WERI-Rb-1 (cell line): ENCODE measurements at regions not wholly inside any gene's neighbourhood (a gene's known extent, or its start where the extent isn't known, plus 50 kb on each side); places are given as distances from the start of the nearest gene placed in this dataset.

Experiments used
- DNase-seq: peaks from one replicate; pipeline ENCODE4 v3.0.0-alpha.2; 2020
- H3K27ac ChIP-seq: fragments of 250-450 bp; sonication (Bioruptor Pico); 2 replicates; pipeline ENCODE4 v1.5.1; 2020; ENCODE audit warnings: mild to moderate bottlenecking, moderate library complexity
- H3K27me3 ChIP-seq: fragments of 250-450 bp; sonication (Bioruptor Pico); 2 replicates; pipeline ENCODE4 v1.5.1; 2021; ENCODE audit warnings: mild to moderate bottlenecking, low read depth, moderate library complexity; ENCODE audit not compliant: insufficient read depth, severe bottlenecking
- H3K36me3 ChIP-seq: fragments of 250-450 bp; sonication (Bioruptor Pico); 2 replicates; pipeline ENCODE4 v1.5.1; 2020; ENCODE audit warnings: mild to moderate bottlenecking, moderate library complexity
- H3K4me3 ChIP-seq: 2 replicates; pipeline ENCODE4 v1.5.1; 2011; ENCODE audit warnings: low read depth, mild to moderate bottlenecking, control low read depth, low read length
- H3K9me3 ChIP-seq: fragments of 250-450 bp; sonication (Bioruptor Pico); 2 replicates; pipeline ENCODE4 v1.5.1; 2021; ENCODE audit warnings: mild to moderate bottlenecking, moderate library complexity; ENCODE audit not compliant: severe bottlenecking
- TF ChIP-seq, protein P1 (sequence below): IDR thresholded peaks from 2 replicates; pipeline ENCODE4 v1.5.1; 2011; ENCODE audit warnings: low read depth, mild to moderate bottlenecking, control low read depth, inconsistent platforms, low read length

DNA sequence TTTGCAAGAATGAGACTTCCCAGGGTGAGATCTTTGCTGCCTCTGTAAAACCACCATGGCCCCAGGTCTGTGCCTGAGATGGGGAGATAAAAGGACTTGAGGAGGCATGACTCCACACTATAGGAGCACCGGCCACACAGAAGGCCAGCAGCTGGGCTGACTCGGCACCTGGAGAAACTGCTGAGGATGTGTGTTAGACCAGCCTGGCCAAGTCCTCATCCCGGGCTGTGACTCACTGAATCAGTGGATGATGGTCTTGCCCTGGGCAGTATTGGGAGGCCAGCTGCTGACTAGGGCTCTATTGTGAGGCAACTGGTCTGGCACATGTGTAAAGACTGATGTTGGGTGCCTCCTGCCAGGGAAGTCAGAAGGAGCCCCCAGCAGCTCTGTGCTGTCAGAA is 286.2 kb downstream of the ACTL7B start:
- no peak for DNase-seq
- TF ChIP-seq, protein P1, sequence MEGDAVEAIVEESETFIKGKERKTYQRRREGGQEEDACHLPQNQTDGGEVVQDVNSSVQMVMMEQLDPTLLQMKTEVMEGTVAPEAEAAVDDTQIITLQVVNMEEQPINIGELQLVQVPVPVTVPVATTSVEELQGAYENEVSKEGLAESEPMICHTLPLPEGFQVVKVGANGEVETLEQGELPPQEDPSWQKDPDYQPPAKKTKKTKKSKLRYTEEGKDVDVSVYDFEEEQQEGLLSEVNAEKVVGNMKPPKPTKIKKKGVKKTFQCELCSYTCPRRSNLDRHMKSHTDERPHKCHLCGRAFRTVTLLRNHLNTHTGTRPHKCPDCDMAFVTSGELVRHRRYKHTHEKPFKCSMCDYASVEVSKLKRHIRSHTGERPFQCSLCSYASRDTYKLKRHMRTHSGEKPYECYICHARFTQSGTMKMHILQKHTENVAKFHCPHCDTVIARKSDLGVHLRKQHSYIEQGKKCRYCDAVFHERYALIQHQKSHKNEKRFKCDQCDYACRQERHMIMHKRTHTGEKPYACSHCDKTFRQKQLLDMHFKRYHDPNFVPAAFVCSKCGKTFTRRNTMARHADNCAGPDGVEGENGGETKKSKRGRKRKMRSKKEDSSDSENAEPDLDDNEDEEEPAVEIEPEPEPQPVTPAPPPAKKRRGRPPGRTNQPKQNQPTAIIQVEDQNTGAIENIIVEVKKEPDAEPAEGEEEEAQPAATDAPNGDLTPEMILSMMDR = no peak
- Histone ChIP-seq H3K4me3 (no peak overlapping the region), H3K27me3 (no peaks in the 10 kb centered on the region), H3K27ac (no peak overlapping the region), H3K9me3 (no peaks in the 10 kb centered on the region), H3K36me3 (no peaks in the 10 kb centered on the region)

DNA sequence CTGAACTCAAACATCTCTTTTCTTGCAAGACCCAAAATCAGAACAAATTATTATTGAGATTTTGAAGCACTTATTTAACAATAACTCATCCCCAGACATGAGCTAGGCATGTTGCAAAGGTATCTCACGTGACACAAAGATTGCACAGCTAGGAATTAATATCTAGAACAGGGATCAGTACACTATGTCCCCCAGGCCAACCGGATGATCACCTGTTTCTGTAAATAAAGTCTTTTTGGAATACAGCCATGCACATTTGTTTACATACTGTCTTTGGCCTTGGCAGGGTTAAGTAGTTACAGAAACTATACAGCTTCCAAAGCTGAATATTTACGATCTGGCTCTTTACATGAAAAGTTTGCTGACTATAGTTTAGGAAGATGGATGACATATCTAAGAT is 287.7 kb downstream of the ACTL7B start:
- H3K27ac ChIP-seq = no peak overlapping the region
- TF ChIP-seq, protein P1 = no peak
- H3K27me3 ChIP-seq = no peaks in the 10 kb centered on the region
- H3K36me3 ChIP-seq = no peaks in the 10 kb centered on the region
- no peak for DNase-seq
- H3K9me3 ChIP-seq = no peaks in the 10 kb centered on the region
- no peak overlapping the region for H3K4me3 ChIP-seq

DNA sequence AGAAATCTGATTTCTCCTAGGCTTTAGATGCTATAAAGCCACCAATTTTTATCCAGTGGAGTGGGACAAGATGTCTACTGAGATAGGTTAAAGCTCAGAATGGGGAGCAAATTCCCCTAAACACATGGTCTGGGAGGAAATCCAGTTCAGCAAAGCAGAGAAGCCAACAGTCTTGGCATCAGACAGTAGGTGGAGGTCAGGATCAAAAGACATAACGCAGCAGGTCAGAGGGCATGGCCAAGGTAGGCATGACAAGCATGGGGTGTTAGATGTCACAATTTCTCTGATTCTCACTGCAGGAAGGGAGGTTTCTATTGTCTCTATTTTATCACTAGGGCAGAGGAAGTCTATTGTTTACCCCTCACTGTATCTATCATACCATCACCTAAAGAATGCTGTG is 288.2 kb downstream of the ACTL7B start:
- no peak overlapping the region for H3K27ac ChIP-seq

DNA sequence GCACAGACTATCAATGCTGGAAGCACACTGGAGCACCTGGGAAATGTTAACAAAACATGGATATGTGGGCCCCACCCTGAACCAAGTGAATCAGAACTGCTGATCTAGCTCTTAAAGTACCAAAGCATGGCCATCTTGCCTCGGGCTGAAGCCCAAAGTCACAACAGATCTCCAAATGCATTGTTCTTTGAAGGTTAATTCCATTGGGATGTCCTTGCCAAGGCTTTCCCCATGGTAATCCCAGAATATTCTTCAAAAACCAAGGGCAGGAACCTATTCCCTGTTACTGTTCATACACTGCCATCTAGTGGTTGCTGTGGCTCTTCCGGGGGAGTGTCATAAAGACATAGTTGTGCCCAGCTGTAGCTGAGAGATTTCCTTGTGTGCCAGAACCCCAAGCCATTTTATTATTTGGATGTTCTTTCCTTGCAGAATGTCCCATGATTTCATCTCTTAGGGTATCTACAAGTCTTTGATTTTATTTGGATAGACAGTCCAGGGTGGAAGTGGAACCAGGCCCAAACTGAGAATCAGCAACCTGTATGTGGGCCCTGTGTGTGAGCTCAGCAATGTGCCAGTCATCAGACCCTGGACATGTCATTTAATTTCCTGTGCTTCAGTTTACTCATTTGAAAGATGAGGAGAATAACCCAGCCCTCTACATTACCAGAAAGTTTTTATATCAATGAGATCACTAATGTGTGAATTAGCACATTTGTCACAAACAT is 290.0 kb downstream of the ACTL7B start:
- Histone ChIP-seq H3K27me3 (no peaks in the 10 kb centered on the region), H3K27ac (no peak overlapping the region), H3K9me3 (no peaks in the 10 kb centered on the region), H3K36me3 (no peaks in the 10 kb centered on the region), H3K4me3 (no peak overlapping the region)
- TF ChIP-seq, protein P1 = peak; percentile 87
- peak; percentile 60 for DNase-seq

More for the DNA sequence above, 288.2 kb downstream of the ACTL7B start:
- no peak for DNase-seq
- Histone ChIP-seq H3K4me3 (no peak overlapping the region), H3K36me3 (no peaks in the 10 kb centered on the region), H3K27me3 (no peaks in the 10 kb centered on the region), H3K9me3 (no peaks in the 10 kb centered on the region)
- TF ChIP-seq, protein P1 = no peak

DNA sequence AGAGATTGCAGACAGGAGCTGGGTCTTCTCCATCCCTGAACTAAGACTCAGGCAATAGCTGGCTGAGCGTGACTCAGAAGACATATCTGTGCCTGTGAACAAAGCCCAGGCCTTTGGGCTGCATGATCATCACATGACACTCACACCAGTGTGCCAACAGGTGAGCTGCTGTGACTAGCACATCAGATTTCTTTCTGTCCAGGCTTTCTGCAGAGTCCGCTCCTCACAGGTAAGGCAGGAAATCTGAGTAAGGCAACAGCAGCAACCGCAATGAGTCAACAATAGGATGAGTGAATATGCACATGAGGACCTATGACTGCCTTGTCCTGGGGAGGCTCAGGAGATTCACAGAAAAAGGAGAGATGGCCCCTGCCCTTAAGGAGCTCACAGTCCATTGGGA is 293.6 kb downstream of the ACTL7B start:
- H3K4me3 ChIP-seq = no peak overlapping the region
- H3K9me3 ChIP-seq = no peaks in the 10 kb centered on the region
- no peak for DNase-seq
- H3K27ac ChIP-seq = no peak overlapping the region
- H3K36me3 ChIP-seq = no peaks in the 10 kb centered on the region
- TF ChIP-seq, protein P1 = no peak
- H3K27me3 ChIP-seq = no peaks in the 10 kb centered on the region

DNA sequence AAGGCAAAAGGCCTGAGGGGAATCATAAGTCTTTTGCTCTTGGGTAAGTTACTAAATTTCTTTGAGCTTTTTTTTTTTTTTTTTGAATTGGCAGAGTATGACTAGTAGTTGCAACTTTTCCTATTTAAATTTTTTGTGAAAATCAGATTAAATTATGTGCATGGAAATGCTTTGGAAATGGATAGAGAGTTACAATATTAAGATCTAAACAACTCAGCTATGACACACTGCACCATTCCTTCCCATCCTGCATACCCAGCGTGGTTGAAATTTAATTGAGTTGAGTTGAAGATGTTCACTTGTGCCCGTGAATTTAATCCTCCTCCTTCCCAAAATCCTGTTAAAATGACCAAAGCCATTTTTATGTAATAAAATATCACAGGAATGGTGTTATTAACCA is 296.4 kb downstream of the ACTL7B start:
- H3K27ac ChIP-seq = no peak overlapping the region
- no peaks in the 10 kb centered on the region for H3K27me3 ChIP-seq
- TF ChIP-seq, protein P1 = no peak
- no peaks in the 10 kb centered on the region for H3K36me3 ChIP-seq
- H3K4me3 ChIP-seq = no peak overlapping the region
- DNase-seq = no peak
- H3K9me3 ChIP-seq = no peaks in the 10 kb centered on the region
